H1 (cell line): ENCODE measurements at regions not wholly inside any gene's neighbourhood (a gene's known extent, or its start where the extent isn't known, plus 50 kb on each side); places are given as distances from the start of the nearest gene placed in this dataset.

Experiments used
- CTCF ChIA-PET: fragments of 300-600 bp; sonication (Branson Sonifier 250); formaldehyde crosslinking; loops from one replicate; lab custom pipeline; 2021; ENCODE audit not compliant: partially characterized antibody; lab: Charles Lee
- POLR2A ChIA-PET: fragments of 300-600 bp; sonication (Branson Sonifier 250); formaldehyde crosslinking; loops from one replicate; lab custom pipeline; 2021; ENCODE audit warnings: inconsistent platforms; ENCODE audit not compliant: partially characterized antibody; lab: Charles Lee
- DNase-seq, 2 experiments: peaks; one replicate each; pipeline versions ENCODE4 v3.0.0 to v3.0.0-alpha.2; 2010 to 2022; ENCODE audit warnings: low spot score in 2 of 2, low read depth in 1 of 2, mixed read lengths in 1 of 2
- FAIRE-seq: peaks from 2 replicates; lab custom pipeline; 2011; peaks lifted over from hg19 to GRCh38; lab: Jason Lieb, UNC
- H2AFZ ChIP-seq: 2 replicates; pipeline ENCODE4 v1.8.1; 2012; ENCODE audit warnings: low read length, inconsistent platforms
- H2AK5ac ChIP-seq: 2 replicates; pipeline ENCODE4 v1.6.1; 2013; ENCODE audit warnings: low read depth, low read length
- H2BK120ac ChIP-seq: replicated peaks from 2 replicates; pipeline ENCODE3; 2013; ENCODE audit warnings: low read depth, low read length, inconsistent platforms
- H2BK12ac ChIP-seq: 2 replicates; pipeline ENCODE4 v1.6.1; 2013; ENCODE audit warnings: low read depth, low read length
- H2BK15ac ChIP-seq: 2 replicates; pipeline ENCODE4 v1.6.1; 2013; ENCODE audit warnings: low read length
- H2BK20ac ChIP-seq: 2 replicates; pipeline ENCODE4 v1.6.1; 2013; ENCODE audit warnings: low read length
- H2BK5ac ChIP-seq: 2 replicates; pipeline ENCODE4 v1.6.1; 2013; ENCODE audit warnings: low read depth, low read length
- H3K14ac ChIP-seq: 2 replicates; pipeline ENCODE4 v1.6.1; 2013; ENCODE audit warnings: inconsistent platforms; ENCODE audit not compliant: insufficient read length
- H3K18ac ChIP-seq: 2 replicates; pipeline ENCODE4 v1.6.1; 2013; ENCODE audit warnings: low read length; ENCODE audit errors: extremely low read depth
- H3K23ac ChIP-seq: 2 replicates; pipeline ENCODE4 v1.6.1; 2013; ENCODE audit warnings: inconsistent platforms; ENCODE audit not compliant: insufficient read length
- H3K23me2 ChIP-seq: 2 replicates; pipeline ENCODE4 v1.6.1; 2013; ENCODE audit warnings: low read depth, low read length
- H3K27ac ChIP-seq: 2 replicates; pipeline ENCODE4 v1.6.1; 2011; ENCODE audit warnings: low read depth, low read length, inconsistent platforms
- H3K27me3 ChIP-seq, 4 experiments: replicated peaks in 1 of 4; 1 replicate in 1 of 4; 2 replicates in 3 of 4; pipeline versions ENCODE4 v1.6.1 to v1.8.1; 2011 to 2013; ENCODE audit warnings: low read length in 3 of 4, mild to moderate bottlenecking in 3 of 4, inconsistent platforms in 2 of 4, mixed read lengths in 2 of 4, moderate library complexity in 1 of 4; ENCODE audit not compliant: control insufficient read depth in 3 of 4, insufficient read depth in 3 of 4; ENCODE audit errors: extremely low read depth in 1 of 4
- H3K36me3 ChIP-seq, 4 experiments: 2 replicates each; pipeline versions ENCODE4 v1.6.1 to v1.8.1; 2011 to 2013; ENCODE audit warnings: mild to moderate bottlenecking in 4 of 4, low read length in 3 of 4, moderate library complexity in 2 of 4, control low read depth in 1 of 4, inconsistent platforms in 1 of 4; ENCODE audit not compliant: insufficient read depth in 4 of 4, control insufficient read depth in 2 of 4
- H3K4ac ChIP-seq: replicated peaks from 2 replicates; pipeline ENCODE3; 2013; ENCODE audit warnings: low read length, low read depth, mixed read lengths, inconsistent platforms; ENCODE audit not compliant: insufficient read length
- H3K4me1 ChIP-seq, 4 experiments: replicated peaks in 1 of 4; 1 replicate in 1 of 4; 2 replicates in 3 of 4; pipeline versions ENCODE4 v1.6.1 to v1.8.1; 2011 to 2013; ENCODE audit warnings: low read length in 3 of 4, inconsistent platforms in 2 of 4, mixed read lengths in 1 of 4; ENCODE audit not compliant: insufficient read depth in 4 of 4, control insufficient read depth in 3 of 4
- H3K4me2 ChIP-seq, 2 experiments: 2 replicates each; pipeline versions ENCODE4 v1.6.1 to v1.8.1; 2011 to 2013; ENCODE audit warnings: low read depth in 2 of 2, low read length in 2 of 2, control low read depth in 1 of 2, inconsistent platforms in 1 of 2, mild to moderate bottlenecking in 1 of 2; ENCODE audit not compliant: insufficient read depth in 1 of 2
- H3K4me3 ChIP-seq, 4 experiments: fragments of 200-600, 300-600 bp in 1 of 4; sonication (generic), shearing (Covaris generic), sonication (Bioruptor Twin) in 1 of 4; 2 replicates each; pipeline versions ENCODE4 v1.5.1 to v1.8.1; 2011 to 2016; ENCODE audit warnings: low read length in 4 of 4, low read depth in 3 of 4, control low read depth in 2 of 4, inconsistent platforms in 2 of 4, mild to moderate bottlenecking in 2 of 4, mixed read lengths in 1 of 4, moderate library complexity in 1 of 4; ENCODE audit not compliant: insufficient read depth in 2 of 4; ENCODE audit errors: extremely low read depth in 1 of 4
- H3K56ac ChIP-seq: replicated peaks from 2 replicates; pipeline ENCODE3; 2013; ENCODE audit warnings: low read depth, mild to moderate bottlenecking, mixed read lengths, low read length, inconsistent platforms; ENCODE audit not compliant: insufficient read length
- H3K79me1 ChIP-seq: 2 replicates; pipeline ENCODE4 v1.6.1; 2013; ENCODE audit warnings: low read depth, low read length, control low read depth
- H3K79me2 ChIP-seq, 2 experiments: 2 replicates each; pipeline versions ENCODE4 v1.6.1 to v1.8.1; 2012 to 2013; ENCODE audit warnings: low read length in 2 of 2, mild to moderate bottlenecking in 2 of 2, inconsistent platforms in 1 of 2; ENCODE audit not compliant: insufficient read depth in 2 of 2, control insufficient read depth in 1 of 2
- H3K9ac ChIP-seq, 4 experiments: replicated peaks in 1 of 4; 1 replicate in 1 of 4; 2 replicates in 3 of 4; pipeline versions ENCODE4 v1.6.1 to v1.8.1; 2011 to 2013; ENCODE audit warnings: low read depth in 3 of 4, low read length in 3 of 4, control low read depth in 2 of 4, mild to moderate bottlenecking in 2 of 4, moderate library complexity in 2 of 4, inconsistent platforms in 1 of 4; ENCODE audit errors: extremely low read depth in 1 of 4
- H3K9me3 ChIP-seq, 2 experiments: 2 replicates each; pipeline versions ENCODE4 v1.6.1 to v1.8.1; 2012 to 2013; ENCODE audit warnings: mild to moderate bottlenecking in 2 of 2, moderate library complexity in 2 of 2, control low read depth in 1 of 2, inconsistent platforms in 1 of 2, low read depth in 1 of 2, low read length in 1 of 2, mixed read lengths in 1 of 2; ENCODE audit not compliant: insufficient read depth in 2 of 2
- H4K20me1 ChIP-seq, 2 experiments: replicated peaks in 1 of 2; 2 replicates each; pipeline versions ENCODE3 to v1.8.1; 2011 to 2013; ENCODE audit warnings: inconsistent platforms in 2 of 2, low read length in 2 of 2, mild to moderate bottlenecking in 1 of 2; ENCODE audit not compliant: insufficient read depth in 2 of 2, control insufficient read depth in 1 of 2
- H4K5ac ChIP-seq: 2 replicates; pipeline ENCODE4 v1.6.1; 2013; ENCODE audit warnings: low read length, low read depth, mixed read lengths, inconsistent platforms; ENCODE audit not compliant: insufficient read length
- H4K8ac ChIP-seq: 2 replicates; pipeline ENCODE4 v1.8.0; 2013; ENCODE audit warnings: mild to moderate bottlenecking, moderate library complexity, low read length, inconsistent platforms; ENCODE audit not compliant: insufficient read depth; ENCODE audit errors: extremely low read depth
- H4K91ac ChIP-seq: replicated peaks from 2 replicates; pipeline ENCODE3; 2013; ENCODE audit warnings: low read length, mixed read lengths, inconsistent platforms; ENCODE audit not compliant: insufficient read length
- CBX5 ChIP-seq: fragments of 300-800, 300-1000 bp; sonication (generic); IDR thresholded peaks from 2 replicates; pipeline ENCODE4 v1.7.1; 2016; ENCODE audit warnings: antibody characterized with exemption, low read length, low read depth
- EZH2 ChIP-seq: fragments of 200-600 bp; sonication (generic); IDR thresholded peaks from 2 replicates; pipeline ENCODE4 v1.7.1; 2012; ENCODE audit warnings: low read depth, mild to moderate bottlenecking, moderate library complexity, low read length, inconsistent platforms; ENCODE audit not compliant: severe bottlenecking
- GABPA ChIP-seq: IDR thresholded peaks from 2 replicates; pipeline ENCODE4 v1.6.1; 2011; ENCODE audit warnings: mild to moderate bottlenecking, low read length, moderate library complexity, borderline replicate concordance; ENCODE audit not compliant: insufficient read depth
- HDAC2 ChIP-seq, 2 experiments: fragments of 300-600 bp in 1 of 2; sonication (generic) in 1 of 2; IDR thresholded peaks; 2 replicates each; pipeline ENCODE4 v1.6.1; 2011 to 2012; ENCODE audit warnings: low read depth in 2 of 2, low read length in 2 of 2, mild to moderate bottlenecking in 2 of 2, moderate library complexity in 2 of 2, borderline replicate concordance in 1 of 2, inconsistent platforms in 1 of 2
- KDM4A ChIP-seq: IDR thresholded peaks from one replicate; pipeline ENCODE4 v1.7.1; 2012; ENCODE audit warnings: low read depth, mild to moderate bottlenecking, moderate library complexity, low read length, inconsistent platforms; ENCODE audit not compliant: severe bottlenecking
- NANOG ChIP-seq: IDR thresholded peaks from 2 replicates; pipeline ENCODE4 v1.6.1; 2011; ENCODE audit warnings: low read length, low read depth, mild to moderate bottlenecking, inconsistent platforms; ENCODE audit not compliant: insufficient read depth, poor library complexity, severe bottlenecking
- PHF8 ChIP-seq: fragments of 200-600 bp; sonication (generic); conservative IDR thresholded peaks from 2 replicates; pipeline ENCODE4 v1.7.1; 2012; ENCODE audit warnings: low read depth, mild to moderate bottlenecking, inconsistent platforms, low read length, moderate library complexity
- RFX5 ChIP-seq: IDR thresholded peaks from 2 replicates; pipeline ENCODE4 v1.6.1; 2011; ENCODE audit warnings: low read depth, low read length, improper control_type of control experiment, borderline replicate concordance
- SIX5 ChIP-seq: IDR thresholded peaks from 2 replicates; pipeline ENCODE4 v1.6.1; 2011; ENCODE audit warnings: mild to moderate bottlenecking, low read depth, low read length
- SP2 ChIP-seq: IDR thresholded peaks from 2 replicates; pipeline ENCODE4 v1.6.1; 2012; ENCODE audit warnings: mild to moderate bottlenecking, low read length, inconsistent platforms
- USF2 ChIP-seq: IDR thresholded peaks from 2 replicates; pipeline ENCODE4 v1.6.1; 2011; ENCODE audit warnings: low read length, improper control_type of control experiment
- WGBS, 2 experiments: shearing (Covaris generic) in 1 of 2; methylation state at CpG; one replicate each; pipeline versions ENCODE4 v1.1.6 to v1.1.7; 2013 to 2015; ENCODE audit warnings: low lambda C conversion rate in 2 of 2, mixed read lengths in 2 of 2, inconsistent platforms in 1 of 2, low coverage in 1 of 2, missing lambda C conversion rate in 1 of 2; ENCODE audit not compliant: insufficient replicate concordance in 2 of 2, insufficient coverage in 1 of 2, insufficient read length in 1 of 2; ENCODE audit errors: extremely low coverage in 1 of 2, missing lambda C conversion rate in 1 of 2; 5-methylcytosine and 5-hydroxymethylcytosine counted together

GRCh38 chr3:168341192-168341815 lies 245.6 kb upstream of the GOLIM4 start:
- H3K23ac ChIP-seq = no peak overlapping the region
- no peak overlapping the region for H3K9ac ChIP-seq
- H4K91ac ChIP-seq = no peak overlapping the region
- H3K4me3 ChIP-seq = no peak overlapping the region
- H3K56ac ChIP-seq = no peak overlapping the region
- no peaks in the 10 kb centered on the region; the same call in 1 of the 2 replicates for H3K23me2 ChIP-seq
- no peaks in the 10 kb centered on the region for H3K79me2 ChIP-seq
- H3K36me3 ChIP-seq = no peaks in the 10 kb centered on the region
- H2BK120ac ChIP-seq = no peak overlapping the region
- no peak overlapping the region for H3K4me2 ChIP-seq
- CTCF ChIA-PET = interaction anchor here (1.0 kb wide), 1 partner anchor 279 kb away, joined by 3 read pairs; no protein-coding TSS in a partner anchor
- DNase-seq (no peak), FAIRE-seq (no peak)
- no peaks in the 10 kb centered on the region for H3K79me1 ChIP-seq
- H2BK5ac ChIP-seq = no peak overlapping the region
- no peak overlapping the region for H2AK5ac ChIP-seq
- no peak overlapping the region for H2BK20ac ChIP-seq
- H3K18ac ChIP-seq = no peak overlapping the region
- no peak overlapping the region for H4K8ac ChIP-seq
- no peaks in the 10 kb centered on the region for H3K27me3 ChIP-seq
- no peak overlapping the region for H4K5ac ChIP-seq
- no peaks in the 10 kb centered on the region for H3K9me3 ChIP-seq
- no peak overlapping the region for H2AFZ ChIP-seq
- WGBS, 2 experiments = 96% methylated on average over 3 of the region's 3 CpGs; no CpG with 5 or more reads in 1 of the 2 experiments
- POLR2A ChIA-PET = no interaction called here
- H3K4me1 ChIP-seq = no peaks in the 10 kb centered on the region
- H4K20me1 ChIP-seq = no peaks in the 10 kb centered on the region
- no peak overlapping the region for H3K14ac ChIP-seq
- no peak overlapping the region for H3K4ac ChIP-seq
- H3K27ac ChIP-seq = no peak overlapping the region
- no peak overlapping the region for H2BK12ac ChIP-seq
- H2BK15ac ChIP-seq = no peak overlapping the region
- TF ChIP-seq PHF8 = no peak
- no peak for TF ChIP-seq HDAC2 (IDR thresholded peaks at IDR 0.05; ENCODE audit: borderline replicate concordance in 1 of 2, low read depth in 2 of 2, low read length in 2 of 2)
- TF ChIP-seq USF2 = no peak
- no peak for TF ChIP-seq NANOG
- TF ChIP-seq SIX5 = no peak
- no peak for TF ChIP-seq CBX5
- TF ChIP-seq RFX5 = no peak
- TF ChIP-seq SP2 = no peak
- TF ChIP-seq KDM4A = no peak
- TF ChIP-seq GABPA = no peak
- TF ChIP-seq EZH2 = no peak
